Activated gamma-delta T cell treated with anti-CD3 and anti-CD28 coated beads, Interleukin-2, amount 50 U/mL, for 16 hours (primary cell): ENCODE measurements at regions not wholly inside any gene's neighbourhood (a gene's known extent, or its start where the extent isn't known, plus 50 kb on each side); places are given as distances from the start of the nearest gene placed in this dataset.

Source experiments
- DNase-seq: peaks from one replicate; pipeline ENCODE4 v3.0.0-alpha.2; 2020; ENCODE audit warnings: low read depth

DNA sequence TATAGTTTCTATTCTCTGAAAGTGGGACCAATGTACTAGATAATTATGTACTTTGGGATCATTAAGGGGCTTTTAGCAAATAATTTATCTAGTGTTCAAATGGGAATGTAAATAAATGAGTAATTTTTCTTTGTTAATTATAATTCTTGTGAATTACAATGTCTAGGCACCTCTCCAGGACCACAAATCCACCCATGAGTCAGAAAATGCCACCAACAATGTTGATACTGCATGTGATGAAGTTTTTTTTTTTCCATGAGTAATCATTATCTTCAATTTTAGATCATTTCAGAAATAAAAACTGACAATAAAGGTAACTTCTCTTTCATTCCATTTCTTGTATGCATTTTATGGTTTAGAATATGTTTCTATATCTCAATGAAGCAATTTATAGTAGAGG, 470.3 kb downstream of the VRK1 start:
- no peak for DNase-seq

DNA sequence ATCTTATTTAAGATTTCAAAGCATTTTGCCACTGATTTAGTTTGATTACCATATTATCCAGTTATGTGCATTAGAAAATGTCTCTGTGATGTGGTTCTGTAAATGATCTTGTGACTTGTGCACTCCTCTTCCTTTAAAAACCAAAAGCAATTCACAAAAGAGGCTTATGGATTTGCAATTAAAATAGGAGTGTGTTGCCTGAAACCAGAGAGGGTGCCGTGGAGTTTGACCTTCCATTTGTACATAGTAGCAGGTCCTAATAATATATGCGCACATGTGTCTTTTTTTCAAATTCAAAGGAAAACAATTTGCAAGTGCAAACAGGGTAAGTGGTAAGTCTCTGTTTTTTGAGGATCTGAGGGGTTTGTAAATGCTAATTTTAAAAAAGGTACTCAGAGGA, 470.9 kb downstream of the VRK1 start:
- no peak for DNase-seq

DNA sequence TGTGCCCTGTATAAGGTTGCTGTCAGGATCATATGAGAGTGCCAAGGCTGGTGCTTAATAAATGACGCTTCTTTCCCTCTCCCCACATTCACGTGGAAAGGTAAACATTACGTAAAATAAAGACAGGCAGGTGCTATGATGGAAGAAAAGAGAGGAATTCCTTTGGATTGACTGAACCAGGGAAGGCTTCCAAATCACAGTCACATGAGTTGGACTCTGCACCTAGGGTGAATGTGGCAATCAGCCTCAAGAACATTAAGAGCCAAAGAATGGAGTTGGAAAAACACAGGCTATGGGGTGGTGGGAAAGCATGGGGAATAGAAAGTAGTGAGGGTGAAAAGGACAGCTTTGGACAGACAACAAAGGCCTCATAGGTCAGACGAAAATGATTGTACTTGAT, 473.1 kb downstream of the VRK1 start:
- no peak for DNase-seq

DNA sequence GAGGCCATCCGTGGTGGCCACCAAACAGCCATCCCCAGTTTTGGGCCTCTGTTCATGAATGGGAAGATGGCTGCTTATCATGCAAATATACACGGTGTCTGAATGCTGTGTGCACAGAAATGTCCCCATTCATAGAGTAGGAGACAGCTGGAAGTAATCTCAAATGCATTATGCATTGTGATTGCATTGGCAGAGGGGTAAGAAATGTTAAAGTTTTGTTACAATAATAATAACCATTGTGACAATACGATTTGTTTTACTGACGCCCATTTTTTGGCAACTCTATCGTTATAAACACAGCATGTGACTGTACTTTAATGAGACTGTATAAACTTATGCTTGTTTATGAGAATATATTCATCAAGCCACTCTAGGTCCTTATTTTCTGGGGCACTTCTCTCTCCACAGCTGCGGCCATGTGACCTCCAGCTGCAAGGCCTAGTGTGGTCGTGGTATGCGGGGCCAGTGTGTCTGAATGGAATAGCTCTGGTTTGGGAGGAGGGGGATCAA, 474.3 kb downstream of the VRK1 start:
- DNase-seq: no peak

DNA sequence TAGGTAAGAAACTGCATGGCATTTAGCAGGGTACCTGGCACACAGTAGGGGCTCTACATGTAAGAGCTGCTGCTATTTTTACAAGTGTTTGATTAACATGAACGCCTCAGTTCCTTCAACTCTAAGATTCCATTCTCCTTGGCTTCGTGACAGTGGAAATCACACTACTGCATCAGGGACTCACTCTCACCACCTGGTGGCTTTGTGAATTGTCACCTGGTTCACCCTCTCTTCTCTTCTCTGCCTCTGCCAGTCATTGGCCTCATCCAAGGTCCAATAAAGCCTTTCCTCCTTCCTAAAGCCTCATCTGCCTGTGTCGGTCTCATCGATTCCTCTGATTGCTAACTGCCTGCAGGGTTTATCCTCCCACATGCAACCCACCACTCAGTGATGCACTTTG, 476.4 kb downstream of the VRK1 start:
- no peak for DNase-seq

DNA sequence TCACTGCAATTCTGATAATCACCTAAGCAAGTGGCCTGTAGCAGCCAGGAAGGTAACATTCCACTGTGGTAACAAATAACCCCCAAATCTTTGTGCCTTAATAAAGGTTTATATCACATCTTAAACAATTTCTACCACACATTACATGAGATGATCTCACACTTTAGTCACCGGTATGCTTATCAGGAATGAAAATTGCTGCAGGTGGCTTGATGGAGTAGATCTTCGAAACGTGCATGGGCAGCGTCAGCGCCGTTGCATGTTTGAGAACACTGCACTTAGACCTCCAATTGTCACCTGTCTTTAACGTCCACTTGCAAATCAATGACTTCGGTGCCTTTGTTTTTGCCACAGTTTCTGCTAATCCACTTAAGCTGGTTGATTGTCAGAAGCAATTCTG, 477.4 kb downstream of the VRK1 start:
- DNase-seq: no peak

DNA sequence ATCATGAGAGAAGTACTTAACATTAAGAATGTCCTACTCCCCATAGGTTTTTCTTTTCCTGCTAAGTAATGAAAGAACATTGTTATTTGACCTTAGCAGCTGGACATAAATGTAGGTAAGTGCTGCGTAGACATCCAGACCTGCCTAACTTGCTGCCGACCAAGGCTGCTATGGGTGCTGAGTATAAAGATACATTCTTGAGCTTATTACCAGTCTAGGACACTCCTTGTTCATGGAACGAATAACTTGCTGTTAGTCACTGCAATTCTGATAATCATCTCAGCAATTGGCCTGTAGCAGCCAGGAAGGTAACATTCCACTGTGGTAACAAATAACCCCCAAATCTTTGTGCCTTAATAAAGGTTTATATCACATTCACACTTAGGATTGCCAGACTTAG, 478.1 kb downstream of the VRK1 start:
- no peak for DNase-seq

DNA sequence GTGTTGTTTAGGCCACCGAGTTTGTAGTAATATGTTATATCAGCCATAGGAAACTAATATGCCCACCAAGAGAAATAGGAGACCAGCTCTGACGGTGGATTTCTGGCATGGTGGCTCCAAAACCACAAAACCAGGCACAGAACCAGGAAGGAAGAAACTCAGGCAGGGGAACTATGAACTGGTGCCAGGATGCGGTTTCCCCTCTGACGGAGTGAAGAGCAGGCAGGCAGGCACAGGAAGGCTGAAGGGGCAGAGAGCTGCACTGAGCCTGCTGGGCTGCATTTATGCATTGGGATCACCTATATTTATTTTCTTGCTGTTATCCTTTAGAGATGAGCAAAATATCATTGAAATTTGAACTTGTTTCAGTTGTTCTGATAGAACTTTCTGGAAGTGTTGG, 479.4 kb downstream of the VRK1 start:
- DNase-seq: no peak

DNA sequence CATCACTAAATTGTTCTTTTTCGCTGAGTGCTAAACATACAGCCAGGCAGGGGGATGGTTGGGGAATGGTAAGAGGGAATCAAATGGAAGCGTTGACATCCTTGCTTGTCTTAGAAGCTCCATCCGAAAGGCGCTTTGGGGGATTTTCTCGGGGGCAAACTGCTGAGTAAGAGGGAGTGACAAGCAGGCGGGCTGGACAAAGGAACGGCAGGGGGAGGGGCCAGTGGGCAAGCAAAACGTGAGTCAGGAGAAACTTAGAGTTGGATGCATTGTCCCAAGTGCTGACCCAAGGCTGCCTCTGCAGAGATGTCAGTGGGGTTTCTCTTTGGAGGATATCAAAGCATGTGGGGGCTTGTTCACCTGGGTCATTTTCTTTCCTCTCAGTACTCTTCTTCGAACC, 480.5 kb downstream of the VRK1 start:
- no peak for DNase-seq

DNA sequence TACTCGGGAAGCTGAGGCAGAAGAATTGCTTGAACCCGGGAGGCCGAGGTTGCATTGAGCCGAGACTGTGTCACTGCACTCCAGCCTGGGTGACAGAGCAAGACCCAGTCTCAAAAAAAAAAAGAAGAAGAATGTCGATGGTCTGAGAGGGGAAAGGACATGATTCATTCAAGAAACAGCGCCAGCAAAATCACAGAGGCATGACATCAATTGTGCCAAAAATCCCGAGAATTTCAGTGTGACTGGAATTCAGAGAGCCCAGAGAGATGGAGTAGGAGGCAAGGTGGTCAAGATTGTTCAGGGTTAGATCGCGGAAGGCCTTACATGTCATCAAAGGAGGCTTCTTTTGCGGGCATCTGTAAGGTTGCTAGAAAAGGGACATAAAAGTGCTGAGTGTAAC, 483.3 kb downstream of the VRK1 start:
- DNase-seq: no peak

DNA sequence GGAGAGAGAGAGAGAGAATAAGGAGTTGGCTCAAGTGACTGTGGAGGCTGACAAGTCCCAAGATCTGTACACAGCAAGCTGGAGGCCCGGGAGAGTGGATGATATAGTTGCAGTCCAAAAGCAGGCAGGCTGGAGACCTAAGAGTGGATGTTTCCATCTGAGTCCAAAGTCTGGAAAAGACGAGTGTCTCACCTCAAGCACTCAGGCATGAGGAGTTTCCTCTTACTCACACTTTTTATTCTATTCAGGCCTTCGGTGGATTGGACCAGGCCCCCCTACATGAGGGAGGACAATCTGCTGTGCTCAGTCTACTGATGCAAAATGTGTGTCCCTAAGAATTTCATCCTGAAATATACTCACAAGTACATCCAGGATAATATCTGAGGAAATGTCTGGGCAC, 484.6 kb downstream of the VRK1 start:
- DNase-seq: no peak

DNA sequence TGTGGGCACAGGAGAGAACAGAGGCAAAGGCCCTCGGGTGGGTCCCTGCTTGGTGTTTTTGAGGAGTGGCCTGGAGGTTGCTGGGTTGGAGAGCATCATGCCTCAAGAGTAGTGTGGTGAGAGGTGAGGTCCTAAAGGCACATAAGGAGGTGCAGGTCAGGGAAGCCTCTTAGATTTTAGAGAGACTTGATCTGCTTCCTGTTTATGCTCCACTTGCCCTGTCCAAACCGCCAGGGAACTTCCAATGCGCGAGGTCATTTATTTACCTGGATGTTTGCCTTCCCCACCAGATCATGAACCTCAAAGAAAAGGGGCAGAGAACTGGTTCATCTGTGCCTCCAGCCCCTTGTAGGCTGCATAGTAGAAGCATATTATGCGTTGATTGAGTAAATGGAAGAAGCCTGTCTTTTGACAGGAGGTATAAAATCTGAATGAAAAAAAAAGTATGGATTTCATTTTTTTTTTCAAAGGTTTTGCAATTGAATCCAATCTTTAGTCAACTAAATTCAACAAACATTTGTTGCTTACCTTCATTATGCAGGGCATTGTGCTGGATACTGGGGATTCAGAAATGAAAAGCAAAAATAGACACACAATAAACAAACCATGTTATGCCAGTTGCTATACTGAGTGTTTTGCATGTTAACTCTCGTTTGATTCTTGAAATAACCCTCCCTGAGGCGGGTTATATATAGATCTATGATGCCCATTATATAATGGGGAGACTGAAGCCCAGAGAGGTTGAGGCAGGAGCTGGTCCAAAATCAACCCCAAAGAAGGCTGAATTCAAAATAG, 485.2 kb downstream of the VRK1 start:
- DNase-seq: no peak

DNA sequence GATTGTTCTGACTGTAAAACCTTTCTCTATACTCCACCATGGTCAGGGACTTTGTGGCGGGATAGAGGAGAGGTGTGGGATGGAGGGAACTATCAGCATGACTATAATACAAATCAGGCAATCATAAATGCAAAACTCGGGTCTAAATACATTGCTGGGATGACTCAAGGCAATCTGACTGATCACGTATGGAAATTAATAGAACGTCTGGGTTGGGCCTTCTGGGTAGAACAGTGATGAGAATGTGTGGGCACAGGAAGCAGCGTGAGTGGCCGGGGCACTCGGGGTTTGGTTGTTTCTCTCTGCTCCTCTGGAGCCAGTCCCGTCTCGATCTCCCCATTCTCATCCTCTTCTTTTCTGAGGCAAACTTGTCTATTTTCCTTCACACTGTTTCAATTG, 485.8 kb downstream of the VRK1 start:
- DNase-seq: no peak

DNA sequence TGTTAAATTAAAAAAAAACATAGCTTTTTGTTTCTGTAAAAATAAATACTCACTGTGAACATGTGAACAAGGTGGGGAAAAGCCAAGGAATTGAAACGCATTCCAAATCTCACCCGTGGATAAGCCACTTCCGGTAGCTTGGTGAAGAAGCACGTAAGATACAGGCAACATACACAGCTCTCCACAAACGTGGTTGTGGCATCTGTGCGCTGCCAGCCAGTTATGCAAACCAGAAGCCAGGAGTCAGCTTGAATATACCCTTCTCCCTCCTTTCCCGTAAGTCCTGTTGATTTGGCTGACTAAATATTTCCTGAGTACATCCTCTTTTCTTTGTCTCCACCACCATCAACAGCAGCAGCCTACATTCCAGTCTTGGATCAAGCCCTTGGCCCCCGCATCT, 486.2 kb downstream of the VRK1 start:
- DNase-seq: no peak

DNA sequence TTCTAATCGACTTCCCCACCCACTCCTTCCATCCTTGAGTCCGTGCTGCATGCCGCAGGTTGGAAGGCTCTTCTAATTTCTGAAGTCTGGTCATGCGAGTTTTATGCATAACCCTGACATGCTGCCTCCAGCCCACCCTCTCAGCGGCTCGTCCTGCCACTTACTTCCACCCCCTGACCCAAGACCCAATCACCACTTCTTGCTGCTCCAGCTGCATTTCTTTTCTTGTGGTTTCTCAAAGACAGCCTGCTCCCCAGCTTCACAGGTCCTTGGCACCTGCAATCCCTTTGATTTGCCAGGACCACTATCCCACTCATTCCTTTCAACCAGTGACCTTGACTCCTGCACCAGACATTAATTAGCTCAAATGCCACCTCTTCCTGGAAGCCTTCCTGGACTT, 486.7 kb downstream of the VRK1 start:
- no peak for DNase-seq

DNA sequence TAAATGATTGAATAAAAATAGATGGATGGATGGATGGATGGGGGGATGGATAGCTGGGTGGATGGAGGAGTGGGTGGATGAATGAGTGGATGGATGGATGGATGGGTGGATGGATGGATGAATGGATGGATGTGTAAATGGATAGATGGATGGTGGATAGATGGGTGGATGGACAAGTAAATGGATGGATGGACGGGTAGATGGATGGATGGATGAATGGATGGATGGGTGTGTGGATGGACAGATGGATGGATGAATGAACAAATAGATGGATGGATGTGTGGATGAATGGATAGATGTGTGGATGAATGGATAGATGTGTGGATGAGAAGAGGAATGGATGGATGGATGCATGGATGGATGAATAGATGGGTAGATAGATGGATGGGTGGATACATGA, 490.8 kb downstream of the VRK1 start:
- DNase-seq: no peak

DNA sequence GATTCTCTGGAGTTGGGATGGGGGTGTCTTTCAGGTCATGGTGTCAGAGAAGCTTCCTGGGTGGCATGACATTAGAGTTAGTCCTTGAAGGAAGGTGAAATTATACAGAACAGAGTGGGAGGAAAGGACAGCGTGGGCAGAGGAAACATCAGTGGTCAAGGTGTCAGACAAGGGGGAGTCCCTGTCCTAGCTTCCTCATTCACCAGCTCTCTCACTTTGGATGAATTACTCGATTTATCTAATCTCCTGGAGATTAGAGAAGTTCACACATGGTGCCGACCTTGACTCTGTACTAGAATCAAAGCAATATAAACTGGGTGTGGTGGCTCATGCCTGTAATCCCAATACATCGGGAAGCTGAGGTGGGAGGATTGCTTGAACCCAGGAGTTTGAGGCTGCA, 492.9 kb downstream of the VRK1 start:
- no peak for DNase-seq

DNA sequence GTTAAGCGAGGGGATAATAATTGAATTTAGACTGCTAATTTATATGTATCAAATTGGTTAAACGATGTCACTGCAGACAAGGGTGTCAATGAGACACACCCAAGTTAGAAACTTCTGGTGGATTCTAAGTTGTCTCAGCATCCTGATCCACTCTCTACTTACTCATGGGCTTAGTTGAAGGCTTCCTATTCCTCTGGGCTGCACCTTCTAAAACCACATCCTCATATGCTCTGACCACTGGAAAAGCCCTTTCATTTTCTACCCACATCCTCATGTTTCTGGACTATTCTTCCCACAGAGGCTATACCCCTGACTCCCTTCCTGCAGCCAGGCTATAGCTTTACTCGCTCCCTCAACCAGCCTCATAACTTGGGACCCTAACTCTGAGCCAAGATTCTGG, 493.8 kb downstream of the VRK1 start:
- no peak for DNase-seq

DNA sequence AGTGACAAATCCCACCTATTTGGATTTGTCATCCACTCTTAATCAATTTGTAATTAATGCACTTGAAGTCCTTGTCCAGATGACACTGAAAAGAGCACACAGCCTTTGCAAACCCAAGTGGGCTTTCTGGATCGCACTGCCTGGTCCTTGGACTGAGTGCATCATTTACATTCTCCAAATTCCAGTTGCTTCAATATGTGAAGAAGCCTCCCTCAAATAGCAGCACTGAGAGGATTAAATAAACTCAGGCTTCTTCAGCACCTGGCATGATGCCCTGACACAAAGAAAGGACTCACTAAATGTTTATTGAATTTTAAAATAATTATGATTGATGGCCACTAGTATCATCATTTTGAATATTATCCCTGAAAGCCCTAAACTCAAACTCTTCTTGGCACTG, 496.5 kb downstream of the VRK1 start:
- DNase-seq: no peak

DNA sequence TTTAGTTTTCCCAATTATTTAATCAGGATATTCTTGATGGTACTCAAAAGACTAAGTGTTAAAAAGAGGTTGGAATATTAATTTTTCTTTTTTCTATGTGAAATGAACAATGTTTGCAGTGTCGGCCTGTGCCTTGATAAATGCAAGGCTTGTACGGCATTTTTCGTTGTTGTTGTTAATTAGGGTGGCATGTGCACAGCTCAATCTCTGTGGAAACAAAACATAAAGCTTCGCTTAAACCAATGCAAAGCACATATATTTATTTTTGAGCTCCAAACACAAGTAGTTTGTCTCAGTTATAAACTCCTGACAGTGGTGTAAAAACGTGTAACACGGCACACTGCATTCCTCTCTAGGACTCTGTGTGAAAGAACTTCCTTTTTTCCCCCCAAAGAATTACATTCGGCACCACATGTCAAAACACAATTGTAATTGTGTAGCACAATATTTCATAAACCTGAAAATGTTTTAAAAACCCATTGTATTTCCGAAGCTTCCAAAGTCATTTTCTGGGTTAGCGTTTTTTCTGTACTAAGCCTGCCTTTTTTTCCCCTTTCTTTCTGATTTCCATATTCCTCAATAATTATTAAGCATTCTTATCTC, 498.0 kb downstream of the VRK1 start:
- DNase-seq: no peak

DNA sequence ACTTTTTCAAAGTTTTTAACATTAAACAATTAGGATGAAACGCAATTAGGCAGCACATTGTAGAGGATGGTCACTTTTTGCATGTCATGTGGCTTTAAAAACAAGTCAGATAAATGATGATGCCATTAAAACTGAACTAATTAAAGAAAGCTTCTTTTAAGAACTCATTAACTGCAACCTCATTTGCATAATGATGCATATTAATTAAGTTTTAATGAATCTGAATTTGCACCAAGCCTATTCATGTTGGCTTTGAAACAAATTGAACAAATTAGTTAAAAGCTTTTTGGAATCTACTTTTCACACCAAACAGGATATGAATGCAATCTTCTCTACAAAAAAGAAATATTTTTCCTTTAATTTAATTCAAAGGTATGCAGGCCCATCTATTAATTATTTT, 499.0 kb downstream of the VRK1 start:
- no peak for DNase-seq

DNA sequence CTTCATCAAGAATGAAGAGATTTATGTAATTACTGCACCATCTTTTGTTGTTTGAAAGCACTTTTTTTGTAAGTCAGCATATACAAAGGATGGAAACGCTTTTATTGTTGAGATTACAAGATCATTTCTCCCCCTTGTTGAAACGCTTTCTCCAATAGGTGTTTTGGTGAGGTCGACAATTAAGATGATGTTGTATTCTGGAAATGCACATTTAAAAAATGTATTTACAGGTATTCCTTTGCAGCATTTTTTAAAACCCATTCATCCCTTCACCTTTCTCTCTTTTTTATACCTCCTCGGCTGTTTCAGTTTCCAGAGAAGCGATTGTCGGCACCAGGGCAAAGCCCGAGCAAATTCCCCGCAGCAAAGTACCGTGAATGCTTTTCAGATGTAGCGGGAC, 499.9 kb downstream of the VRK1 start:
- DNase-seq: no peak

DNA sequence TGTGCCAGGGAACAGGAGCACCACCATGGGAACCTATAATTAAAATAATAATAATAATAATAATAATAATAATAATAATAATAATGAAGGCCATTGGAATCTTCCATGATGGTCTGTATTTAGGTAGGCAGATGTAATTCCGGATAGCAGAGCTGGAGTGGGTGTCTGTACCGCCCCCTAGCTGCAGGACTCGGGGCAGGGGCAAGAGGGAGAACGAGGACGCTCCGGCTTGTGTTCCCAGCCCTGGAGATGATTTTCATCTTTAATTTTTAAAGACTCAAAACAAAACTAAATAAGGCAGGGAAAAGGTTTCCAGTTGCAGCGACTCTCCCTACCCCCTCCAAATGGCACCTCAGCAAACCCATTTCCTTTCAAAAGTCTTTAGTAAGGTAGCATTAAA, 501.1 kb downstream of the VRK1 start:
- no peak for DNase-seq

DNA sequence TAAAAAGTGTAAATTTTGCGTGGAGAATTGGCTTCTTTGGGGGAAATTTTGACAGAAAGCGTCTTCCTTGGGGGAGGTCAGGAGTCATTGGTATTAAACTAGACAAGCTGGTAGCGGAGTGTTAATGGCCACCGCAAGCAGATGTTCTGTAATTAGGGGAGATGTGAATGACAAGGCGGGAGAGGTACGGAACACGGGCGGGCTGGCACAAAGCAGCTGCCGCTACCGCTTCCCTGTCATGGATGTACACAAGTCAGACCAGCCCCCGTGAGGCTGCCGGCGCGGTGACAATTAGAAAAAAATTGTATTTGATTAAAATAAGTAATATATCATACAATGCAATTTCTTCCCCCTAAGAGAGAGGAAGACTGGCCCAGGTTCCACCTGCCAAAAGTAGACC, 501.6 kb downstream of the VRK1 start:
- DNase-seq: no peak
